ENCODE measurements at regions not wholly inside any gene's neighbourhood (a gene's known extent, or its start where the extent isn't known, plus 50 kb on each side); places are given as distances from the start of the nearest gene placed in this dataset.

GRCh38 chr15:89399238-89400115 lies 64.9 kb upstream of the POLG start:
- DNase-seq: no peak

- DNase-seq: no peak
Measured at GRCh38 chr15:89398896-89399237, 64.2 kb upstream of the POLG start.

GRCh38 chr15:89397653-89398023 lies 63.0 kb upstream of the POLG start:
- no peak for DNase-seq

- DNase-seq: no peak
Measured at GRCh38 chr15:89396723-89397652, 62.4 kb upstream of the POLG start.

- DNase-seq: no peak
Measured at GRCh38 chr15:89395996-89396395, 61.4 kb upstream of the POLG start.

GRCh38 chr15:89395461-89395871 lies 60.8 kb upstream of the POLG start:
- no peak for DNase-seq

GRCh38 chr15:89395031-89395430 lies 60.4 kb upstream of the POLG start:
- DNase-seq: no peak

GRCh38 chr15:89393056-89393455 lies 58.4 kb upstream of the POLG start:
- DNase-seq: no peak

- no peak for DNase-seq
Measured at GRCh38 chr15:89391685-89392257, 57.1 kb upstream of the POLG start.

- DNase-seq: no peak
Measured at GRCh38 chr15:89389841-89390603, 55.4 kb upstream of the POLG start.

GRCh38 chr15:89387140-89387903 lies 52.7 kb upstream of the POLG start:
- no peak for DNase-seq

- DNase-seq: no peak
Measured at GRCh38 chr15:89385596-89386331, 51.1 kb upstream of the POLG start.
